Small intestine (tissue), 7 donors: ENCODE measurements at regions not wholly inside any gene's neighbourhood (a gene's known extent, or its start where the extent isn't known, plus 50 kb on each side); places are given as distances from the start of the nearest gene placed in this dataset.

Experiments
- DNase-seq, 2 donors: peaks; one replicate each; pipeline versions ENCODE4 v3.0.0 to v3.0.0-alpha.2; 2013
- FAIRE-seq: peaks from 2 replicates; lab custom pipeline; 2012; peaks lifted over from hg19 to GRCh38; lab: Jason Lieb, UNC
- H3K27ac ChIP-seq, 3 donors: one replicate each; pipeline ENCODE4 v1.5.1; 2013; ENCODE audit warnings: low read length in 2 of 3, mild to moderate bottlenecking in 2 of 3, control low read depth in 1 of 3, inconsistent platforms in 1 of 3, low read depth in 1 of 3, moderate library complexity in 1 of 3
- H3K27me3 ChIP-seq, 3 donors: one replicate each; pipeline ENCODE4 v1.6.1; 2013; ENCODE audit warnings: low read length in 3 of 3, inconsistent platforms in 1 of 3; ENCODE audit not compliant: control insufficient read depth in 3 of 3, insufficient read depth in 3 of 3
- H3K36me3 ChIP-seq, 3 donors: one replicate each; pipeline ENCODE4 v1.6.1; 2013; ENCODE audit warnings: low read length in 3 of 3, inconsistent platforms in 1 of 3, low read depth in 1 of 3, mild to moderate bottlenecking in 1 of 3, moderate library complexity in 1 of 3; ENCODE audit not compliant: control insufficient read depth in 3 of 3, insufficient read depth in 2 of 3
- H3K4me1 ChIP-seq, 3 donors: one replicate each; pipeline ENCODE4 v1.6.1; 2013; ENCODE audit warnings: low read length in 2 of 3, inconsistent platforms in 1 of 3, low read depth in 1 of 3, mild to moderate bottlenecking in 1 of 3, moderate library complexity in 1 of 3; ENCODE audit not compliant: control insufficient read depth in 3 of 3, insufficient read depth in 2 of 3
- H3K4me3 ChIP-seq, 3 donors: one replicate each; pipeline ENCODE4 v1.5.1; 2013; ENCODE audit warnings: low read length in 3 of 3, control low read depth in 1 of 3, inconsistent platforms in 1 of 3, low read depth in 1 of 3, mild to moderate bottlenecking in 1 of 3, moderate library complexity in 1 of 3
- H3K9me3 ChIP-seq, 2 donors: one replicate each; pipeline ENCODE4 v1.6.1; 2013; ENCODE audit warnings: low read depth in 1 of 2, low read length in 1 of 2; ENCODE audit not compliant: control insufficient read depth in 2 of 2, insufficient read depth in 1 of 2
- WGBS, 3 donors: extraction: QIAGEN DNeasy Blood & Tissue Kit; methylation state at CpG; one replicate each; pipeline ENCODE4 v1.1.7; 2013; 5-methylcytosine and 5-hydroxymethylcytosine counted together
- donor health status: healthy with polysubstance abuse.
- donor health status: control.
- donor health status: control.
- donor health status: Bipolar disorder and iron deficiency.
- donor health status: healthy.

- H3K27me3 ChIP-seq, result no peaks in the 10 kb centered on the region
- no peak overlapping the region for H3K4me3 ChIP-seq
- DNase-seq (no peak), FAIRE-seq (no peak)
- no peak overlapping the region for H3K27ac ChIP-seq
- no peaks in the 10 kb centered on the region for H3K9me3 ChIP-seq
- no peaks in the 10 kb centered on the region for H3K36me3 ChIP-seq
- WGBS, 3 donors, result 68 to 85% (median 74%) methylated on average over 2 of the region's 2 CpGs
- H3K4me1 ChIP-seq, result no peaks in the 10 kb centered on the region
Observed at GRCh38 chr2:19300961-19301360, 57.5 kb downstream of the OSR1 start.

GRCh38 chr2:19299522-19299921 is 58.9 kb downstream of the OSR1 start:
- DNase-seq, result no peak
- Histone ChIP-seq H3K27ac (no peak overlapping the region), H3K9me3 (no peaks in the 10 kb centered on the region), H3K4me3 (no peak overlapping the region), H3K27me3 (no peaks in the 10 kb centered on the region), H3K4me1 (no peaks in the 10 kb centered on the region), H3K36me3 (no peaks in the 10 kb centered on the region)
- FAIRE-seq, result no peak

GRCh38 chr2:19299032-19299431 is 59.4 kb downstream of the OSR1 start:
- DNase-seq (no peak), FAIRE-seq (no peak)
- Histone ChIP-seq H3K4me1 (no peaks in the 10 kb centered on the region), H3K4me3 (no peak overlapping the region), H3K27ac (no peak overlapping the region), H3K9me3 (no peaks in the 10 kb centered on the region), H3K27me3 (no peaks in the 10 kb centered on the region), H3K36me3 (no peaks in the 10 kb centered on the region)
- WGBS, 3 donors, result 59 to 78% (median 74%) methylated on average over 7 of the region's 7 CpGs

GRCh38 chr2:19297716-19298115 is 60.7 kb downstream of the OSR1 start:
- Histone ChIP-seq H3K4me1 (no peaks in the 10 kb centered on the region), H3K4me3 (no peak overlapping the region), H3K9me3 (no peaks in the 10 kb centered on the region), H3K27ac (no peak overlapping the region), H3K27me3 (no peaks in the 10 kb centered on the region), H3K36me3 (no peaks in the 10 kb centered on the region)
- FAIRE-seq (no peak), DNase-seq (no peak)
- 77 to 85% (median 85%) methylated on average over 7 of the region's 7 CpGs for WGBS, 3 donors

GRCh38 chr2:19295998-19296502 is 62.4 kb downstream of the OSR1 start:
- FAIRE-seq, result no peak
- WGBS, 3 donors, result 70 to 82% (median 78%) methylated on average over 3 of the region's 3 CpGs

GRCh38 chr2:19292007-19292406 is 66.4 kb downstream of the OSR1 start:
- Histone ChIP-seq H3K36me3 (no peaks in the 10 kb centered on the region), H3K27me3 (no peaks in the 10 kb centered on the region), H3K27ac (no peak overlapping the region), H3K4me3 (no peak overlapping the region), H3K4me1 (no peaks in the 10 kb centered on the region), H3K9me3 (no peaks in the 10 kb centered on the region)
- no peak for FAIRE-seq
- no peak for DNase-seq
- 82 to 95% (median 83%) methylated on average over 5 of the region's 5 CpGs for WGBS, 3 donors

More at GRCh38 chr2:19295998-19296502, 62.4 kb downstream of the OSR1 start:
- no peaks in the 10 kb centered on the region for H3K9me3 ChIP-seq
- no peaks in the 10 kb centered on the region for H3K27me3 ChIP-seq
- H3K4me1 ChIP-seq, result no peaks in the 10 kb centered on the region
- DNase-seq, result no peak
- H3K27ac ChIP-seq, result no peak overlapping the region
- no peak overlapping the region for H3K4me3 ChIP-seq
- no peaks in the 10 kb centered on the region for H3K36me3 ChIP-seq

- Histone ChIP-seq H3K36me3 (no peaks in the 10 kb centered on the region), H3K27ac (no peak overlapping the region), H3K9me3 (no peaks in the 10 kb centered on the region), H3K4me1 (no peaks in the 10 kb centered on the region), H3K27me3 (no peaks in the 10 kb centered on the region), H3K4me3 (no peak overlapping the region)
- DNase-seq (no peak), FAIRE-seq (no peak)
- 39 to 61% (median 42%) methylated on average over 2 of the region's 2 CpGs for WGBS, 3 donors
Observed at GRCh38 chr2:19288291-19288690, 70.1 kb downstream of the OSR1 start.

GRCh38 chr2:19287324-19287723 is 71.1 kb downstream of the OSR1 start:
- Histone ChIP-seq H3K36me3 (no peaks in the 10 kb centered on the region), H3K27me3 (no peaks in the 10 kb centered on the region), H3K4me1 (no peaks in the 10 kb centered on the region), H3K4me3 (no peak overlapping the region), H3K27ac (no peak overlapping the region), H3K9me3 (no peaks in the 10 kb centered on the region)
- WGBS, 3 donors, result 91 to 93% (median 92%) methylated on average over 1 of the region's 1 CpG
- FAIRE-seq, result no peak
- DNase-seq, result no peak

- FAIRE-seq (no peak), DNase-seq (no peak)
- no peaks in the 10 kb centered on the region for H3K9me3 ChIP-seq
- H3K4me3 ChIP-seq, result no peak overlapping the region
- no peak overlapping the region for H3K27ac ChIP-seq
- H3K27me3 ChIP-seq, result no peaks in the 10 kb centered on the region
- 82 to 93% (median 84%) methylated on average over 4 of the region's 4 CpGs for WGBS, 3 donors
- no peaks in the 10 kb centered on the region for H3K36me3 ChIP-seq
- no peaks in the 10 kb centered on the region for H3K4me1 ChIP-seq
Observed at GRCh38 chr2:19282305-19282704, 76.1 kb downstream of the OSR1 start.
